ENCODE measurements at regions not wholly inside any gene's neighbourhood (a gene's known extent, or its start where the extent isn't known, plus 50 kb on each side); places are given as distances from the start of the nearest gene placed in this dataset.

GRCh38 chr7:148472406-148472805 is 118.2 kb upstream of the C7orf33 start:
- ChIA-PET POLR2A (no interaction called here), CTCF (interaction anchor here (1.2 kb wide), 1 partner anchor 11 kb away, joined by 8 read pairs; no protein-coding TSS in a partner anchor)
- H3K4me3 Mint-ChIP-seq: no peak overlapping the region
- intact Hi-C loops (cut with DNase I, micrococcal nuclease): no loop called here
- H3K4me1 Mint-ChIP-seq: no peaks in the 10 kb centered on the region
- peaks cover 8% of the 10 kb centered on the region for H3K27me3 Mint-ChIP-seq
- no peak overlapping the region for H3K27ac Mint-ChIP-seq
- no peak for DNase-seq
- no peak for ATAC-seq
- no peaks in the 10 kb centered on the region for H3K9me3 Mint-ChIP-seq (ENCODE audit: low read depth)
- no peaks in the 10 kb centered on the region for H3K36me3 Mint-ChIP-seq (ENCODE audit: low read depth)

GRCh38 chr7:148473703-148474480 is 116.7 kb upstream of the C7orf33 start:
- H3K4me1 Mint-ChIP-seq: no peaks in the 10 kb centered on the region
- ChIA-PET POLR2A (no interaction called here), CTCF (interaction anchor here (1.2 kb wide), 1 partner anchor 9 kb away, joined by 8 read pairs; no protein-coding TSS in a partner anchor)
- H3K27me3 Mint-ChIP-seq: peaks cover 8% of the 10 kb centered on the region
- H3K9me3 Mint-ChIP-seq (ENCODE audit: low read depth): no peaks in the 10 kb centered on the region
- DNase-seq (no peak), ATAC-seq (no peak)
- H3K36me3 Mint-ChIP-seq (ENCODE audit: low read depth): no peaks in the 10 kb centered on the region
- no peak overlapping the region for H3K27ac Mint-ChIP-seq
- H3K4me3 Mint-ChIP-seq: no peak overlapping the region
- intact Hi-C loops (cut with DNase I, micrococcal nuclease): no loop called here

- no peak overlapping the region for H3K27ac Mint-ChIP-seq
- ATAC-seq (no peak), DNase-seq (no peak)
- no peaks in the 10 kb centered on the region for H3K36me3 Mint-ChIP-seq (ENCODE audit: low read depth)
- H3K27me3 Mint-ChIP-seq: peaks cover 8% of the 10 kb centered on the region
- H3K4me1 Mint-ChIP-seq: no peaks in the 10 kb centered on the region
- POLR2A ChIA-PET: no interaction called here
- H3K9me3 Mint-ChIP-seq (ENCODE audit: low read depth): no peaks in the 10 kb centered on the region
- intact Hi-C loops (cut with DNase I, micrococcal nuclease): no loop called here
- H3K4me3 Mint-ChIP-seq: no peak overlapping the region
- CTCF ChIA-PET: no interaction called here
These were observed 116.0 kb upstream of the C7orf33 start for GRCh38 chr7:148474481-148475025.

GRCh38 chr7:148478551-148478950 is 112.0 kb upstream of the C7orf33 start:
- DNase-seq (no peak), ATAC-seq (no peak)
- CTCF ChIA-PET: no interaction called here
- Mint-ChIP-seq H3K4me3 (no peak overlapping the region), H3K27ac (no peak overlapping the region), H3K4me1 (peaks cover 3% of the 10 kb centered on the region), H3K36me3 (ENCODE audit: low read depth) (no peaks in the 10 kb centered on the region), H3K9me3 (ENCODE audit: low read depth) (no peaks in the 10 kb centered on the region), H3K27me3 (peaks cover 3% of the 10 kb centered on the region)
- POLR2A ChIA-PET: no interaction called here
- intact Hi-C loops (cut with DNase I, micrococcal nuclease): no loop called here

GRCh38 chr7:148480479-148481146 is 110.0 kb upstream of the C7orf33 start:
- H3K36me3 Mint-ChIP-seq (ENCODE audit: low read depth): no peaks in the 10 kb centered on the region
- no peaks in the 10 kb centered on the region for H3K27me3 Mint-ChIP-seq
- no peaks in the 10 kb centered on the region for H3K9me3 Mint-ChIP-seq (ENCODE audit: low read depth)
- DNase-seq (no peak), ATAC-seq (no peak)
- POLR2A ChIA-PET: no interaction called here
- H3K4me3 Mint-ChIP-seq: no peak overlapping the region
- peaks cover 3% of the 10 kb centered on the region for H3K4me1 Mint-ChIP-seq
- no peak overlapping the region for H3K27ac Mint-ChIP-seq
- CTCF ChIA-PET: interaction anchor here (1.3 kb wide), 1 partner anchor 216 kb away, joined by 4 read pairs; no protein-coding TSS in a partner anchor
- intact Hi-C loops (cut with DNase I, micrococcal nuclease): loop anchor here in 1 of 2 experiments (10.0 kb wide), 1 partner anchor 216 kb away; no protein-coding TSS in a partner anchor

GRCh38 chr7:148481147-148481526 is 109.4 kb upstream of the C7orf33 start:
- CTCF ChIA-PET: no interaction called here
- H3K36me3 Mint-ChIP-seq (ENCODE audit: low read depth): no peaks in the 10 kb centered on the region

GRCh38 chr7:148481971-148482626 is 108.5 kb upstream of the C7orf33 start:
- H3K27me3 Mint-ChIP-seq: no peaks in the 10 kb centered on the region
- H3K36me3 Mint-ChIP-seq (ENCODE audit: low read depth): no peaks in the 10 kb centered on the region
- peaks cover 3% of the 10 kb centered on the region for H3K4me1 Mint-ChIP-seq
- intact Hi-C loops (cut with DNase I, micrococcal nuclease): loop anchor here in 1 of 2 experiments (10.0 kb wide), 1 partner anchor 217 kb away; no protein-coding TSS in a partner anchor
- ChIA-PET CTCF (interaction anchor here (2.0 kb wide), 1 partner anchor 9 kb away, joined by 8 read pairs; no protein-coding TSS in a partner anchor), POLR2A (no interaction called here)
- DNase-seq (no peak), ATAC-seq (no peak)
- no peaks in the 10 kb centered on the region for H3K9me3 Mint-ChIP-seq (ENCODE audit: low read depth)
- H3K27ac Mint-ChIP-seq: no peak overlapping the region
- H3K4me3 Mint-ChIP-seq: no peak overlapping the region

More at GRCh38 chr7:148481147-148481526, 109.4 kb upstream of the C7orf33 start:
- no peaks in the 10 kb centered on the region for H3K27me3 Mint-ChIP-seq
- ATAC-seq: no peak
- intact Hi-C loops (cut with DNase I, micrococcal nuclease): loop anchor here in 1 of 2 experiments (10.0 kb wide), 1 partner anchor 216 kb away; no protein-coding TSS in a partner anchor
- no peak overlapping the region for H3K27ac Mint-ChIP-seq
- no peak for DNase-seq
- H3K9me3 Mint-ChIP-seq (ENCODE audit: low read depth): no peaks in the 10 kb centered on the region
- no peak overlapping the region for H3K4me3 Mint-ChIP-seq
- POLR2A ChIA-PET: no interaction called here
- peaks cover 3% of the 10 kb centered on the region for H3K4me1 Mint-ChIP-seq

GRCh38 chr7:148483515-148484308 is 106.9 kb upstream of the C7orf33 start:
- Mint-ChIP-seq H3K27ac (no peak overlapping the region), H3K4me1 (peaks cover 3% of the 10 kb centered on the region), H3K36me3 (ENCODE audit: low read depth) (no peaks in the 10 kb centered on the region), H3K4me3 (no peak overlapping the region), H3K9me3 (ENCODE audit: low read depth) (no peaks in the 10 kb centered on the region), H3K27me3 (no peaks in the 10 kb centered on the region)
- intact Hi-C loops (cut with DNase I, micrococcal nuclease): loop anchor here in 1 of 2 experiments (10.0 kb wide), 1 partner anchor 219 kb away; no protein-coding TSS in a partner anchor
- no peak for ATAC-seq
- ChIA-PET POLR2A (no interaction called here), CTCF (interaction anchor here (1.1 to 2.0 kb wide), 2 partner anchors 11 to 43 kb away, joined by 3 to 8 read pairs; no protein-coding TSS in a partner anchor)
- no peak for DNase-seq

GRCh38 chr7:148484486-148484885 is 106.1 kb upstream of the C7orf33 start:
- ATAC-seq (no peak), DNase-seq (no peak)
- H3K4me1 Mint-ChIP-seq: peaks cover 3% of the 10 kb centered on the region
- ChIA-PET POLR2A (no interaction called here), CTCF (interaction anchor here (1.4 kb wide), 1 partner anchor 20 kb away, joined by 3 read pairs; no protein-coding TSS in a partner anchor)
- H3K9me3 Mint-ChIP-seq (ENCODE audit: low read depth): no peaks in the 10 kb centered on the region
- peaks cover under 1% of the 10 kb centered on the region for H3K27me3 Mint-ChIP-seq
- no peak overlapping the region for H3K4me3 Mint-ChIP-seq
- no peaks in the 10 kb centered on the region for H3K36me3 Mint-ChIP-seq (ENCODE audit: low read depth)
- no peak overlapping the region for H3K27ac Mint-ChIP-seq
- intact Hi-C loops (cut with DNase I, micrococcal nuclease): loop anchor here in 1 of 2 experiments (10.0 kb wide), 1 partner anchor 220 kb away; no protein-coding TSS in a partner anchor

- Mint-ChIP-seq H3K27ac (no peak overlapping the region), H3K4me1 (peaks cover 3% of the 10 kb centered on the region), H3K36me3 (ENCODE audit: low read depth) (no peaks in the 10 kb centered on the region), H3K4me3 (no peak overlapping the region), H3K27me3 (peaks cover 4% of the 10 kb centered on the region), H3K9me3 (ENCODE audit: low read depth) (no peaks in the 10 kb centered on the region)
- ATAC-seq (no peak), DNase-seq (no peak)
- ChIA-PET CTCF (interaction anchor here (0.8 to 1.4 kb wide), 3 partner anchors 18 to 408 kb away, joined by 3 read pairs; no protein-coding TSS in a partner anchor), POLR2A (no interaction called here)
- intact Hi-C loops (cut with DNase I, micrococcal nuclease): loop anchor here in 1 of 2 experiments (10.0 kb wide), 1 partner anchor 221 kb away; no protein-coding TSS in a partner anchor
These were observed 104.9 kb upstream of the C7orf33 start for GRCh38 chr7:148485618-148486017.

All from activated CD4-positive, alpha-beta T cell treated with anti-CD3 and anti-CD28 coated beads for 36 hours (primary cell).